Vagina (tissue), 2 donors: ENCODE measurements at regions not wholly inside any gene's neighbourhood (a gene's known extent, or its start where the extent isn't known, plus 50 kb on each side); places are given as distances from the start of the nearest gene placed in this dataset.

Experiments
- POLR2A ChIP-seq, 2 donors: fragments of 450-650 bp; IDR thresholded peaks; one replicate each; pipeline ENCODE4 v1.6.1; 2017; ENCODE audit warnings: antibody characterized with exemption in 2 of 2, mild to moderate bottlenecking in 2 of 2, moderate library complexity in 2 of 2
- TF ChIP-seq, protein P1 (sequence below), 3 experiments: fragments of 450-650 bp in 2 of 3; fragments of 200-600 bp in 1 of 3; sonication (generic) in 1 of 3; IDR thresholded peaks; one replicate each; pipeline ENCODE4 v1.5.1; 2017 to 2019; ENCODE audit warnings: antibody characterized with exemption in 3 of 3, mild to moderate bottlenecking in 2 of 3, moderate library complexity in 2 of 3

DNA sequence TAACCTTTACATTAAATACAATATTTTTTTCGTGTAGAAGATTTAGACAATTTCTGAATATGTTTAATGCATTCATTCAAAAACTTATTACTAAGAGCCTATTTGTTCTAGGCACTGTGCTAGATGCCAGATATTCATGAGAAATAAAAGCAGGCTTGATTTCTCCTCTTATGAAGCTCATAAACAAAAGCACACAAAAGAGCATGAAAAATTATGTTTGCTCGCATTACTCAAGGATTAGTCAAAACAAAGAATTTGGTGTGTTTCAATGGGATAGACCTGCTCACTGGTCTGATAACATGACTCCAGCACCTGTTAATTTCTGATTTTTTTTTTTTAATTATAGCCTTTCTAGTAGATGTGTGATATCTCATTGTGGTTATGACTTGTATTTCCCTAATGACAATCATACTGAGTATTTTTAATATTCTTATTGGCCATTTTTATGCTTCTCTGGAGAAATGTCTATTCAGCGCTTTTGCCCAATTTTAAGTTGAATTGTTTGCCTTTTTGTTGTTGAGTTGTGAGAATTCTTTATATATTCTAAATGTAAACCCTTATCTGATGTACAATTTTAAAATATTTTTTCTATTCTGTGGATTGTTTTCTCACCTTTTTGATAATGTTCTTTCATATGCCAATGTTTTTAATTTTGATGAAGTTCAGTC is 382.3 kb upstream of the ADGRL4 start:
- TF ChIP-seq, protein P1, sequence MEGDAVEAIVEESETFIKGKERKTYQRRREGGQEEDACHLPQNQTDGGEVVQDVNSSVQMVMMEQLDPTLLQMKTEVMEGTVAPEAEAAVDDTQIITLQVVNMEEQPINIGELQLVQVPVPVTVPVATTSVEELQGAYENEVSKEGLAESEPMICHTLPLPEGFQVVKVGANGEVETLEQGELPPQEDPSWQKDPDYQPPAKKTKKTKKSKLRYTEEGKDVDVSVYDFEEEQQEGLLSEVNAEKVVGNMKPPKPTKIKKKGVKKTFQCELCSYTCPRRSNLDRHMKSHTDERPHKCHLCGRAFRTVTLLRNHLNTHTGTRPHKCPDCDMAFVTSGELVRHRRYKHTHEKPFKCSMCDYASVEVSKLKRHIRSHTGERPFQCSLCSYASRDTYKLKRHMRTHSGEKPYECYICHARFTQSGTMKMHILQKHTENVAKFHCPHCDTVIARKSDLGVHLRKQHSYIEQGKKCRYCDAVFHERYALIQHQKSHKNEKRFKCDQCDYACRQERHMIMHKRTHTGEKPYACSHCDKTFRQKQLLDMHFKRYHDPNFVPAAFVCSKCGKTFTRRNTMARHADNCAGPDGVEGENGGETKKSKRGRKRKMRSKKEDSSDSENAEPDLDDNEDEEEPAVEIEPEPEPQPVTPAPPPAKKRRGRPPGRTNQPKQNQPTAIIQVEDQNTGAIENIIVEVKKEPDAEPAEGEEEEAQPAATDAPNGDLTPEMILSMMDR (IDR thresholded peaks at IDR 0.05) = no peak
- TF ChIP-seq POLR2A (IDR thresholded peaks at IDR 0.05) = no peak
